H1 (cell line): ENCODE measurements at regions not wholly inside any gene's neighbourhood (a gene's known extent, or its start where the extent isn't known, plus 50 kb on each side); places are given as distances from the start of the nearest gene placed in this dataset.

Experiments
- CTCF ChIA-PET: fragments of 300-600 bp; sonication (Branson Sonifier 250); formaldehyde crosslinking; loops from one replicate; lab custom pipeline; 2021; ENCODE audit not compliant: partially characterized antibody; lab: Charles Lee
- POLR2A ChIA-PET: fragments of 300-600 bp; sonication (Branson Sonifier 250); formaldehyde crosslinking; loops from one replicate; lab custom pipeline; 2021; ENCODE audit warnings: inconsistent platforms; ENCODE audit not compliant: partially characterized antibody; lab: Charles Lee
- DNase-seq, 2 experiments: peaks; one replicate each; pipeline versions ENCODE4 v3.0.0 to v3.0.0-alpha.2; 2010 to 2022; ENCODE audit warnings: low spot score in 2 of 2, low read depth in 1 of 2, mixed read lengths in 1 of 2
- FAIRE-seq: peaks from 2 replicates; lab custom pipeline; 2011; peaks lifted over from hg19 to GRCh38; lab: Jason Lieb, UNC
- H2AFZ ChIP-seq: 2 replicates; pipeline ENCODE4 v1.8.1; 2012; ENCODE audit warnings: low read length, inconsistent platforms
- H2AK5ac ChIP-seq: 2 replicates; pipeline ENCODE4 v1.6.1; 2013; ENCODE audit warnings: low read depth, low read length
- H2BK120ac ChIP-seq: replicated peaks from 2 replicates; pipeline ENCODE3; 2013; ENCODE audit warnings: low read depth, low read length, inconsistent platforms
- H2BK12ac ChIP-seq: 2 replicates; pipeline ENCODE4 v1.6.1; 2013; ENCODE audit warnings: low read depth, low read length
- H2BK15ac ChIP-seq: 2 replicates; pipeline ENCODE4 v1.6.1; 2013; ENCODE audit warnings: low read length
- H2BK20ac ChIP-seq: 2 replicates; pipeline ENCODE4 v1.6.1; 2013; ENCODE audit warnings: low read length
- H2BK5ac ChIP-seq: 2 replicates; pipeline ENCODE4 v1.6.1; 2013; ENCODE audit warnings: low read depth, low read length
- H3K14ac ChIP-seq: 2 replicates; pipeline ENCODE4 v1.6.1; 2013; ENCODE audit warnings: inconsistent platforms; ENCODE audit not compliant: insufficient read length
- H3K18ac ChIP-seq: 2 replicates; pipeline ENCODE4 v1.6.1; 2013; ENCODE audit warnings: low read length; ENCODE audit errors: extremely low read depth
- H3K23ac ChIP-seq: 2 replicates; pipeline ENCODE4 v1.6.1; 2013; ENCODE audit warnings: inconsistent platforms; ENCODE audit not compliant: insufficient read length
- H3K23me2 ChIP-seq: 2 replicates; pipeline ENCODE4 v1.6.1; 2013; ENCODE audit warnings: low read depth, low read length
- H3K27ac ChIP-seq: 2 replicates; pipeline ENCODE4 v1.6.1; 2011; ENCODE audit warnings: low read depth, low read length, inconsistent platforms
- H3K27me3 ChIP-seq, 4 experiments: replicated peaks in 1 of 4; 1 replicate in 1 of 4; 2 replicates in 3 of 4; pipeline versions ENCODE4 v1.6.1 to v1.8.1; 2011 to 2013; ENCODE audit warnings: low read length in 3 of 4, mild to moderate bottlenecking in 3 of 4, inconsistent platforms in 2 of 4, mixed read lengths in 2 of 4, moderate library complexity in 1 of 4; ENCODE audit not compliant: control insufficient read depth in 3 of 4, insufficient read depth in 3 of 4; ENCODE audit errors: extremely low read depth in 1 of 4
- H3K36me3 ChIP-seq, 4 experiments: 2 replicates each; pipeline versions ENCODE4 v1.6.1 to v1.8.1; 2011 to 2013; ENCODE audit warnings: mild to moderate bottlenecking in 4 of 4, low read length in 3 of 4, moderate library complexity in 2 of 4, control low read depth in 1 of 4, inconsistent platforms in 1 of 4; ENCODE audit not compliant: insufficient read depth in 4 of 4, control insufficient read depth in 2 of 4
- H3K4ac ChIP-seq: replicated peaks from 2 replicates; pipeline ENCODE3; 2013; ENCODE audit warnings: low read length, low read depth, mixed read lengths, inconsistent platforms; ENCODE audit not compliant: insufficient read length
- H3K4me1 ChIP-seq, 4 experiments: replicated peaks in 1 of 4; 1 replicate in 1 of 4; 2 replicates in 3 of 4; pipeline versions ENCODE4 v1.6.1 to v1.8.1; 2011 to 2013; ENCODE audit warnings: low read length in 3 of 4, inconsistent platforms in 2 of 4, mixed read lengths in 1 of 4; ENCODE audit not compliant: insufficient read depth in 4 of 4, control insufficient read depth in 3 of 4
- H3K4me2 ChIP-seq, 2 experiments: 2 replicates each; pipeline versions ENCODE4 v1.6.1 to v1.8.1; 2011 to 2013; ENCODE audit warnings: low read depth in 2 of 2, low read length in 2 of 2, control low read depth in 1 of 2, inconsistent platforms in 1 of 2, mild to moderate bottlenecking in 1 of 2; ENCODE audit not compliant: insufficient read depth in 1 of 2
- H3K4me3 ChIP-seq, 4 experiments: fragments of 200-600, 300-600 bp in 1 of 4; sonication (generic), shearing (Covaris generic), sonication (Bioruptor Twin) in 1 of 4; 2 replicates each; pipeline versions ENCODE4 v1.5.1 to v1.8.1; 2011 to 2016; ENCODE audit warnings: low read length in 4 of 4, low read depth in 3 of 4, control low read depth in 2 of 4, inconsistent platforms in 2 of 4, mild to moderate bottlenecking in 2 of 4, mixed read lengths in 1 of 4, moderate library complexity in 1 of 4; ENCODE audit not compliant: insufficient read depth in 2 of 4; ENCODE audit errors: extremely low read depth in 1 of 4
- H3K56ac ChIP-seq: replicated peaks from 2 replicates; pipeline ENCODE3; 2013; ENCODE audit warnings: low read depth, mild to moderate bottlenecking, mixed read lengths, low read length, inconsistent platforms; ENCODE audit not compliant: insufficient read length
- H3K79me1 ChIP-seq: 2 replicates; pipeline ENCODE4 v1.6.1; 2013; ENCODE audit warnings: low read depth, low read length, control low read depth
- H3K79me2 ChIP-seq, 2 experiments: 2 replicates each; pipeline versions ENCODE4 v1.6.1 to v1.8.1; 2012 to 2013; ENCODE audit warnings: low read length in 2 of 2, mild to moderate bottlenecking in 2 of 2, inconsistent platforms in 1 of 2; ENCODE audit not compliant: insufficient read depth in 2 of 2, control insufficient read depth in 1 of 2
- H3K9ac ChIP-seq, 4 experiments: replicated peaks in 1 of 4; 1 replicate in 1 of 4; 2 replicates in 3 of 4; pipeline versions ENCODE4 v1.6.1 to v1.8.1; 2011 to 2013; ENCODE audit warnings: low read depth in 3 of 4, low read length in 3 of 4, control low read depth in 2 of 4, mild to moderate bottlenecking in 2 of 4, moderate library complexity in 2 of 4, inconsistent platforms in 1 of 4; ENCODE audit errors: extremely low read depth in 1 of 4
- H3K9me3 ChIP-seq, 2 experiments: 2 replicates each; pipeline versions ENCODE4 v1.6.1 to v1.8.1; 2012 to 2013; ENCODE audit warnings: mild to moderate bottlenecking in 2 of 2, moderate library complexity in 2 of 2, control low read depth in 1 of 2, inconsistent platforms in 1 of 2, low read depth in 1 of 2, low read length in 1 of 2, mixed read lengths in 1 of 2; ENCODE audit not compliant: insufficient read depth in 2 of 2
- H4K20me1 ChIP-seq, 2 experiments: replicated peaks in 1 of 2; 2 replicates each; pipeline versions ENCODE3 to v1.8.1; 2011 to 2013; ENCODE audit warnings: inconsistent platforms in 2 of 2, low read length in 2 of 2, mild to moderate bottlenecking in 1 of 2; ENCODE audit not compliant: insufficient read depth in 2 of 2, control insufficient read depth in 1 of 2
- H4K5ac ChIP-seq: 2 replicates; pipeline ENCODE4 v1.6.1; 2013; ENCODE audit warnings: low read length, low read depth, mixed read lengths, inconsistent platforms; ENCODE audit not compliant: insufficient read length
- H4K8ac ChIP-seq: 2 replicates; pipeline ENCODE4 v1.8.0; 2013; ENCODE audit warnings: mild to moderate bottlenecking, moderate library complexity, low read length, inconsistent platforms; ENCODE audit not compliant: insufficient read depth; ENCODE audit errors: extremely low read depth
- H4K91ac ChIP-seq: replicated peaks from 2 replicates; pipeline ENCODE3; 2013; ENCODE audit warnings: low read length, mixed read lengths, inconsistent platforms; ENCODE audit not compliant: insufficient read length
- ATF2 ChIP-seq: IDR thresholded peaks from 2 replicates; pipeline ENCODE4 v1.6.1; 2012; ENCODE audit warnings: low read length, inconsistent platforms
- BACH1 ChIP-seq: IDR thresholded peaks from 2 replicates; pipeline ENCODE4 v1.6.1; 2012; ENCODE audit warnings: low read length, improper control_type of control experiment
- CREB1 ChIP-seq: IDR thresholded peaks from 2 replicates; pipeline ENCODE4 v1.6.1; 2012; ENCODE audit warnings: inconsistent platforms
- POLR2A ChIP-seq, 2 experiments: IDR thresholded peaks; 1 replicate in 1 of 2; 2 replicates in 1 of 2; pipeline ENCODE4 v1.6.1; 2011; ENCODE audit warnings: low read depth in 2 of 2, low read length in 2 of 2, mild to moderate bottlenecking in 2 of 2; ENCODE audit errors: control extremely low read depth in 1 of 2
- SP1 ChIP-seq: IDR thresholded peaks from 2 replicates; pipeline ENCODE4 v1.6.1; 2011; ENCODE audit warnings: low read depth, low read length
- TCF12 ChIP-seq: IDR thresholded peaks from 2 replicates; pipeline ENCODE4 v1.6.1; 2011; ENCODE audit warnings: low read depth, mild to moderate bottlenecking, low read length
- YY1 ChIP-seq: IDR thresholded peaks from 2 replicates; pipeline ENCODE4 v1.6.1; 2011; ENCODE audit warnings: low read depth, mild to moderate bottlenecking, low read length
- ZNF274 ChIP-seq: IDR thresholded peaks from 2 replicates; pipeline ENCODE4 v1.7.0; 2012; ENCODE audit warnings: low read length, borderline replicate concordance; ENCODE audit errors: extremely low read depth

GRCh38 chr10:64501807-64502206 lies 980.6 kb downstream of the REEP3 start:
- no peak overlapping the region for H3K14ac ChIP-seq
- no peak overlapping the region for H2BK5ac ChIP-seq
- no peak overlapping the region for H3K56ac ChIP-seq
- no peak overlapping the region for H4K91ac ChIP-seq
- H2AFZ ChIP-seq = no peak overlapping the region
- H4K8ac ChIP-seq = no peak overlapping the region
- H3K23ac ChIP-seq = no peak overlapping the region
- H3K18ac ChIP-seq = no peak overlapping the region
- H2BK15ac ChIP-seq = no peak overlapping the region
- no peak overlapping the region for H2BK120ac ChIP-seq
- no peaks in the 10 kb centered on the region for H3K79me1 ChIP-seq
- 0 out of 7 replicates have a peak, but pooled peaks cover 0 to 2% (median 0%) of the 10 kb centered on the region in 4 experiments for H3K4me1 ChIP-seq
- H3K4ac ChIP-seq = no peak overlapping the region
- no peaks in the 10 kb centered on the region for H3K79me2 ChIP-seq
- H4K20me1 ChIP-seq = no peaks in the 10 kb centered on the region
- H3K23me2 ChIP-seq = no peaks in the 10 kb centered on the region
- no peak overlapping the region for H2BK20ac ChIP-seq
- no peak overlapping the region for H3K4me3 ChIP-seq
- no peak overlapping the region for H2BK12ac ChIP-seq
- FAIRE-seq = no peak
- no peaks in the 10 kb centered on the region for H3K9me3 ChIP-seq
- H2AK5ac ChIP-seq = no peak overlapping the region
- no peak overlapping the region for H3K27ac ChIP-seq
- H4K5ac ChIP-seq = no peak overlapping the region
- H3K9ac ChIP-seq = no peak overlapping the region
- H3K36me3 ChIP-seq = no peaks in the 10 kb centered on the region
- ChIA-PET CTCF (no interaction called here), POLR2A (no interaction called here)
- no peak for DNase-seq
- TF ChIP-seq BACH1 (no peak), CREB1 (no peak), ZNF274 (no peak), POLR2A (IDR thresholded peaks at IDR 0.05; ENCODE audit: control extremely low read depth in 1 of 2, low read depth in 2 of 2, low read length in 2 of 2) (no peak), YY1 (no peak), ATF2 (no peak), TCF12 (no peak), SP1 (no peak)
- no peak overlapping the region for H3K4me2 ChIP-seq
- H3K27me3 ChIP-seq = no peaks in the 10 kb centered on the region
